Activated CD4-positive, alpha-beta T cell treated with anti-CD3 and anti-CD28 coated beads, Interleukin-2, amount 10 ng/mL, durations not matched to agents 24 days and 14 days (primary cell): ENCODE measurements at regions not wholly inside any gene's neighbourhood (a gene's known extent, or its start where the extent isn't known, plus 50 kb on each side); places are given as distances from the start of the nearest gene placed in this dataset.

Experiments used
- DNase-seq: peaks from one replicate; pipeline ENCODE4 v3.0.0; 2022
- H3K27ac Mint-ChIP-seq: one replicate; pipeline ENCODE4 v1.8.0; 2022; ENCODE audit warnings: mild to moderate bottlenecking, mixed read lengths
- H3K27me3 Mint-ChIP-seq: one replicate; pipeline ENCODE4 v1.8.0; 2022; ENCODE audit warnings: mixed read lengths
- H3K36me3 Mint-ChIP-seq: one replicate; pipeline ENCODE4 v1.8.0; 2022; ENCODE audit warnings: low read depth, mild to moderate bottlenecking, mixed read lengths
- H3K4me1 Mint-ChIP-seq: one replicate; pipeline ENCODE4 v1.8.0; 2021; ENCODE audit warnings: mixed read lengths
- H3K4me3 Mint-ChIP-seq: one replicate; pipeline ENCODE4 v1.8.0; 2022; ENCODE audit warnings: mild to moderate bottlenecking, moderate library complexity, mixed read lengths
- H3K9me3 Mint-ChIP-seq: one replicate; pipeline ENCODE4 v1.8.0; 2021; ENCODE audit warnings: mixed read lengths
- intact Hi-C: fragments of 100-400 bp; cut with micrococcal nuclease; formaldehyde crosslinking; loops from one replicate; pipeline ENCODE4 v1.15.1; 2023

- Mint-ChIP-seq H3K9me3 (peaks cover 11% of the 10 kb centered on the region), H3K27ac (no peak overlapping the region), H3K36me3 (no peaks in the 10 kb centered on the region), H3K4me1 (no peaks in the 10 kb centered on the region), H3K4me3 (no peak overlapping the region), H3K27me3 (peaks cover 10% of the 10 kb centered on the region)
- intact Hi-C loops: no loop called here
- DNase-seq: no peak
Measured at GRCh38 chr2:11983401-11983800, 237.0 kb downstream of the LPIN1 start.

DNA sequence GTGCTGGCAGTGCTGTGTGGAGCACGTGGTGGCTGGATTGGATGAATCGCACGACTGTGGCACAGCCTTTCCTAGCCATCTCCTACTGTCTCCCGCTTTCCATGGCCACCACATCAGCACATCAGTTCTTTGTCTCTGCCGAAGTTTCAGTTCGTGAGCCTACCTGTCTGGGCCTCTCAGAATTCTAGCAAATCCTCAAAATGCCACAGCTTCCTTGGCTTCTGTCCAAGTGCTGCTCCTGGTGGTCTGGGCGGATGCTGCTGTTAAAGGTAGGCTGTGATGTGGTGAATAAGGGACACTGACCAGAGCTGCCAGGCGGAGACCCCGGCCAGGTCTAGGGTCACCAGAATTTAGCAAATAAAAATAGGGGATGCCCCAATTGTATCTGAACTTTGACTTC is 237.4 kb downstream of the LPIN1 start:
- Mint-ChIP-seq H3K36me3 (no peaks in the 10 kb centered on the region), H3K27ac (no peak overlapping the region)

DNA sequence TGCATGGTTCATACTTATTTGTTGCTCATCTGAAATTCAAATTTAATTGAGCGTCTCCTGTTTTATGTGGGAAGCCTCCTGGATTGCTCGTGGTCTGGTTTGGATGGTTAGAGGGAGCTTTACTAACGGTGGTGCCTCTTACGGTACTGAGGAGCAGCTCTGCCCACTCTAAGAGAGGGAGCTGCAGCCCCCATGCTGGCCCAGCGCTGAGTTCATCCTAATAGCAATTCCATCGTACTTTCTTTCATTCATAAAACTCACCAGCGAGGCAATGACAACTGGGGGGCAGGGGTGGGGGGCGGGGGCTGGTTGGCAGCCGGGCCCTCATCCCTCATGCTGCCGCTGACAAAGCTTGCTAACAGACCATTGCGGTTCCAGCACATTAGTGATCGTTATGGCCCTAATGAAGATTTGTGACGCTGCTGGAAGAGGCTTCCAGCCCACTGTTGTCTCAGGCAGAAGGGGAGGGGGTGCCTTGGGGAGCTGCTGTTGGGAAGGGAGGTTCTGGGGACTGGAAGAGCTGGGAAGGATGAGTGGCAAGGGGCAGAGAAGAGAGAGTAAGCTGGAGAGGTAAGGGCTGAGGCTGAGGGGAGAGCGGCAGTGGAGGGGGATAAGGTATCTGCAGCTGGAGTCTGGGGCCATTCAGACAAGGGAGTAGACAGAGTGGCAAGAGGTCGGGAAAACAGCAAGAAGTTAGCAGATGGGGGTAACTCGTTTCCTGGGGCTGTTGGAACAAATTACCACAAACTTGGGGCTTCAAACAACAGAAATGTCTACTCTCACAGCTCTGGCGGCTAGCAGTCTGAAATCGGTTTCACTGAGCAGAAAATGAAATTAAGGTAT is 238.1 kb downstream of the LPIN1 start:
- no peak for DNase-seq
- no peak overlapping the region for H3K4me3 Mint-ChIP-seq
- H3K27ac Mint-ChIP-seq: no peak overlapping the region
- no peaks in the 10 kb centered on the region for H3K4me1 Mint-ChIP-seq
- peaks cover 6% of the 10 kb centered on the region for H3K9me3 Mint-ChIP-seq
- H3K36me3 Mint-ChIP-seq: no peaks in the 10 kb centered on the region
- intact Hi-C loops: no loop called here
- peaks cover 14% of the 10 kb centered on the region for H3K27me3 Mint-ChIP-seq

More for the DNA sequence above, 237.4 kb downstream of the LPIN1 start:
- Mint-ChIP-seq H3K9me3 (peaks cover 11% of the 10 kb centered on the region), H3K27me3 (peaks cover 11% of the 10 kb centered on the region), H3K4me3 (no peak overlapping the region), H3K4me1 (no peaks in the 10 kb centered on the region)
- no peak for DNase-seq
- intact Hi-C loops: no loop called here

DNA sequence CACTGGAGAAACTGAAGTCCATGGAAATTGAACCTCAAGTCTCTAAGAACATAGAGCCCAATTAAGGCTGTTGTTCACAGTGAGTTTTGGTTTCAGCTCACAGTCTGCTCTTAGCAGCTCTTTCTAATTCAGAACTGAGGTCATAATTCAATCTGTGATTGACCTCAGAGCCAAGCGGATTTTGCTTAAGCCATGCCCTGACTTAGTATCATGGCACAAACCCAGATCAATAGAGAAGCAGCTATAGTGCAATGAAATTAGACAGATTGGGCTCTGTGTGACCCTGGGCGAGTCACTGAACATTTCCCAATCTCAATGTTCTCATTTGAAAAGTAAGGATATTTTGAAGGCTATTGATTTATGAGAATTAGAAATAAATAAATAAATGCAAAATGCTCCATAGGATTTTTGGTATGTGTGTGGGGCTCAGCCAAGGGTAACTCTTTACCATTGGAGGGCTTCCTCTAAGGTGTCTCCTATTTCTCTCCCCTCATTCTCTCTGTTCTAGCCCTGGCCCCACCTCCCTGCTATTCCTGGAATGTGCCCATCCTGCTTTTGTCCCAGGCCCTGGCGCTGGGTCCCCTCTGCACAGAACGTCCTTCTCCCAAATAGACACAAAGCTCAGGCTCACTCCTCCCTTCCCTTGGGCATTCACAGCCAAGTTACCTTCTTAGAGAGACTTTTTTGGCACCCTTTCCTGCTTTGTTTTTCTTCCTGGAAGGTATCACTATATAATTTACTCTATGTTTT is 239.6 kb downstream of the LPIN1 start:
- intact Hi-C loops: no loop called here
- no peak overlapping the region for H3K27ac Mint-ChIP-seq
- DNase-seq: no peak
- peaks cover 3% of the 10 kb centered on the region for H3K9me3 Mint-ChIP-seq
- H3K36me3 Mint-ChIP-seq: no peaks in the 10 kb centered on the region
- no peak overlapping the region for H3K4me3 Mint-ChIP-seq
- peaks cover 14% of the 10 kb centered on the region for H3K27me3 Mint-ChIP-seq
- no peaks in the 10 kb centered on the region for H3K4me1 Mint-ChIP-seq

- Mint-ChIP-seq H3K4me3 (no peak overlapping the region), H3K4me1 (no peaks in the 10 kb centered on the region), H3K27ac (no peak overlapping the region), H3K36me3 (no peaks in the 10 kb centered on the region), H3K27me3 (peaks cover 16% of the 10 kb centered on the region), H3K9me3 (no peaks in the 10 kb centered on the region)
- DNase-seq: no peak
- intact Hi-C loops: no loop called here
Measured at GRCh38 chr2:11987151-11987550, 240.7 kb downstream of the LPIN1 start.

- no peaks in the 10 kb centered on the region for H3K4me1 Mint-ChIP-seq
- H3K36me3 Mint-ChIP-seq: no peaks in the 10 kb centered on the region
- no peak overlapping the region for H3K27ac Mint-ChIP-seq
- intact Hi-C loops: no loop called here
- no peak overlapping the region for H3K4me3 Mint-ChIP-seq
- H3K27me3 Mint-ChIP-seq: peaks cover 26% of the 10 kb centered on the region
- peaks cover 4% of the 10 kb centered on the region for H3K9me3 Mint-ChIP-seq
- no peak for DNase-seq
Measured at GRCh38 chr2:11988691-11989353, 242.4 kb downstream of the LPIN1 start.

DNA sequence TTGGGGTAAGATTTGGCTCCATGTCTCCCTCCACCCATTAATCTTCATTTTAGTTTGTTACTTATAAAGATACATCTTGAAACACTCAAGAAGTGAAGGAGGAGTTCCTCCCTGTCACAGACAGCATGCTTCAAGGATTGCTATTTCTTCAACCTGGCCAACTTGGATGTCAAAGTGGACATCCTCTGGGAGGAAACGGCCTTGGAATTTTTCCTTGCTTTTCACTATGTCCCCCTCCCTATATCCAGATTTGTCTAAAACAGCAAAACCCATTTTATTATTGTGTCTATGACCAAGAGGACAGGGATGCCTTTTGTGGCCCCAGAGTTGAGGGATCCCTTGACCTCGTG is 242.9 kb downstream of the LPIN1 start:
- Mint-ChIP-seq H3K9me3 (peaks cover 5% of the 10 kb centered on the region), H3K27ac (no peak overlapping the region), H3K36me3 (no peaks in the 10 kb centered on the region), H3K27me3 (peaks cover 26% of the 10 kb centered on the region), H3K4me3 (no peak overlapping the region), H3K4me1 (no peaks in the 10 kb centered on the region)
- intact Hi-C loops: no loop called here
- no peak for DNase-seq

GRCh38 chr2:11990576-11990975 is 244.1 kb downstream of the LPIN1 start:
- no peaks in the 10 kb centered on the region for H3K4me1 Mint-ChIP-seq
- no peaks in the 10 kb centered on the region for H3K36me3 Mint-ChIP-seq
- intact Hi-C loops: no loop called here
- H3K4me3 Mint-ChIP-seq: no peak overlapping the region
- H3K27me3 Mint-ChIP-seq: peaks cover 26% of the 10 kb centered on the region
- no peak for DNase-seq
- H3K9me3 Mint-ChIP-seq: peaks cover 8% of the 10 kb centered on the region
- no peak overlapping the region for H3K27ac Mint-ChIP-seq

GRCh38 chr2:11993749-11994148 is 247.3 kb downstream of the LPIN1 start:
- no peak overlapping the region for H3K4me3 Mint-ChIP-seq
- no peak overlapping the region for H3K27ac Mint-ChIP-seq
- H3K36me3 Mint-ChIP-seq: no peaks in the 10 kb centered on the region
- intact Hi-C loops: no loop called here
- H3K9me3 Mint-ChIP-seq: peaks cover 9% of the 10 kb centered on the region
- DNase-seq: no peak
- peaks cover 27% of the 10 kb centered on the region for H3K27me3 Mint-ChIP-seq
- H3K4me1 Mint-ChIP-seq: no peaks in the 10 kb centered on the region

DNA sequence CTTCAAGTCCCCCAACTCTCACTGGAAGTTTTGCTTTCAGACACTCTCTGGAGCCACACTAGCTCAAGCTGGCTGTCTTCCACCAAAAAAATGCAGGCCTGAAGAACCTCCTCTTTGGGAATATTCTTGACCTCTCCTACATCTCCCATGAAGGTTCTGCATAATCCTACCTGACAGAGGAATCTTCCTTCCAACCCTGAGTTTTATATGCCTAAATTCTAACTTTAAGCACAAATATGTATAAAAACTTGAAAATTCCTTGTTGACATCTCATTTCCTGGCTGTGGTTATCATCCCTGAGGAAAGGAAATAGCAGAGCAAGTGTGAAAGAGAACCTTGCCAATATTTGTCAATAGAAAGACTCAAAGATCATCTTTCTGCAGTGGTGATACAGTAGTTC is 249.0 kb downstream of the LPIN1 start:
- intact Hi-C loops: no loop called here
- H3K4me1 Mint-ChIP-seq: no peaks in the 10 kb centered on the region
- no peak overlapping the region for H3K4me3 Mint-ChIP-seq
- H3K36me3 Mint-ChIP-seq: no peaks in the 10 kb centered on the region
- H3K9me3 Mint-ChIP-seq: peaks cover 12% of the 10 kb centered on the region
- H3K27me3 Mint-ChIP-seq: peaks cover 31% of the 10 kb centered on the region
- H3K27ac Mint-ChIP-seq: no peak overlapping the region
- DNase-seq: no peak

- no peak for DNase-seq
- H3K27ac Mint-ChIP-seq: no peak overlapping the region
- peaks cover 18% of the 10 kb centered on the region for H3K9me3 Mint-ChIP-seq
- no peaks in the 10 kb centered on the region for H3K36me3 Mint-ChIP-seq
- H3K4me1 Mint-ChIP-seq: no peaks in the 10 kb centered on the region
- intact Hi-C loops: no loop called here
- H3K27me3 Mint-ChIP-seq: peaks cover 41% of the 10 kb centered on the region
- no peak overlapping the region for H3K4me3 Mint-ChIP-seq
Measured at GRCh38 chr2:11996618-11997017, 250.2 kb downstream of the LPIN1 start.

DNA sequence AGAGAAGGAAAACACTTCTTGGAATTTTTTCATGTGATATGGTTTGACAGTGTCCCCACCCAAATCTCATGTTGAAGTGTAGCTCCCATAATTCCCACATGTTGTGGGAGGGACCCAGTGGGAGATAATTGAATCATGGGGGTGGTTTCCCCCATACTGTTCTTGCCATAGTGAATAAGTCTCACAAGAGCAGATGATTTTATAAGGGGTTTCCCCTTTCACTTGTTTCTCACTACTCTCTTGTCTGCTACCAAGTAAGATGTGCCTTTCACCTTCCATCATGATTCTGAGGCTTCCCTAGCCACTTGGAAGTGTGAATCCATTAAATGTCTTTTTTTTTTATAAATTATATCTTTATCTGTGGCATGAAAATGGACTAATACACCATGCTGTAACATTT is 250.7 kb downstream of the LPIN1 start:
- intact Hi-C loops: no loop called here

GRCh38 chr2:11998218-11998617 is 251.8 kb downstream of the LPIN1 start:
- Mint-ChIP-seq H3K4me1 (no peaks in the 10 kb centered on the region), H3K36me3 (no peaks in the 10 kb centered on the region), H3K9me3 (peaks cover 18% of the 10 kb centered on the region), H3K27ac (no peak overlapping the region), H3K4me3 (no peak overlapping the region), H3K27me3 (peaks cover 49% of the 10 kb centered on the region)
- intact Hi-C loops: no loop called here
- DNase-seq: no peak

More for the DNA sequence above, 250.7 kb downstream of the LPIN1 start:
- Mint-ChIP-seq H3K27ac (no peak overlapping the region), H3K4me1 (no peaks in the 10 kb centered on the region), H3K36me3 (no peaks in the 10 kb centered on the region), H3K4me3 (no peak overlapping the region), H3K9me3 (peaks cover 18% of the 10 kb centered on the region), H3K27me3 (peaks cover 43% of the 10 kb centered on the region)
- no peak for DNase-seq
